ENCODE measurements at regions not wholly inside any gene's neighbourhood (a gene's known extent, or its start where the extent isn't known, plus 50 kb on each side); places are given as distances from the start of the nearest gene placed in this dataset.

- in situ Hi-C loops (cut with HindIII; ENCODE audit: extremely low pct_ligation_motif_present, low pct_unique_long_range_greater_than_20kb): no loop called here
- no peaks in the 10 kb centered on the region for H3K36me3 ChIP-seq (replicated peaks in 1 of 2; ENCODE audit: control insufficient read depth in 1 of 2, insufficient read depth in 2 of 2, low read length in 2 of 2)
- intact Hi-C loops (cut with micrococcal nuclease; ENCODE audit: unreplicated experiment): no loop called here
- no peak overlapping the region for H3K9ac ChIP-seq (ENCODE audit: insufficient read depth, low read depth, low read length)
- no peaks in the 10 kb centered on the region for H3K9me3 ChIP-seq (ENCODE audit: low read length)
- ChIA-PET CTCF (ENCODE audit: low intra/inter-chr PET ratio, low total read pairs) (no interaction called here), POLR2A (no interaction called here)
- TF ChIP-seq HOMEZ (CRISPR knock-in tag; IDR thresholded peaks at IDR 0.05; ENCODE audit: low read depth) (no peak), DMAP1 (CRISPR knock-in tag; IDR thresholded peaks at IDR 0.05) (no peak), SMAD9 (CRISPR knock-in tag; IDR thresholded peaks at IDR 0.05) (no peak), MYPOP (CRISPR knock-in tag; IDR thresholded peaks at IDR 0.05) (no peak), MAFK (conservative IDR thresholded peaks at IDR 0.05 in 1 of 2, IDR thresholded peaks at IDR 0.05 in 1 of 2; ENCODE audit: low read length in 2 of 2) (no peak), ZNF367 (CRISPR knock-in tag; IDR thresholded peaks at IDR 0.05; ENCODE audit: borderline replicate concordance) (no peak), IRX3 (CRISPR knock-in tag; IDR thresholded peaks at IDR 0.05; ENCODE audit: borderline replicate concordance, low read depth) (no peak), ZNF816 (CRISPR knock-in tag; IDR thresholded peaks at IDR 0.05; ENCODE audit: borderline replicate concordance) (no peak), BRCA1 (CRISPR knock-in tag; IDR thresholded peaks at IDR 0.05) (no peak), HMG20B (CRISPR knock-in tag; conservative IDR thresholded peaks at IDR 0.05) (no peak), IRF2 (CRISPR knock-in tag; IDR thresholded peaks at IDR 0.05) (no peak), WIZ (CRISPR knock-in tag; IDR thresholded peaks at IDR 0.05) (no peak), ZNF512 (CRISPR knock-in tag; IDR thresholded peaks at IDR 0.05) (no peak)
- H3K27me3 ChIP-seq (ENCODE audit: control insufficient read depth in 1 of 2, insufficient read depth in 2 of 2, low read length in 2 of 2): no peaks in the 10 kb centered on the region
- 2% methylated on average over 5 of the region's 5 CpGs for WGBS (ENCODE audit: low lambda C conversion rate)
- DNase-seq (ENCODE audit: low spot score) (no peak), ATAC-seq (no peak), FAIRE-seq (no peak)
- no peak overlapping the region for H3K27ac ChIP-seq (ENCODE audit: extremely low read length, insufficient read depth, low read length)
- H3K4me3 ChIP-seq (replicated peaks in 1 of 3; ENCODE audit: insufficient read depth in 1 of 3, low read depth in 2 of 3, low read length in 3 of 3): no peak overlapping the region
- no peaks in the 10 kb centered on the region for H4K20me1 ChIP-seq (ENCODE audit: insufficient read depth, low read length)
- no peaks in the 10 kb centered on the region for H3K4me1 ChIP-seq (ENCODE audit: insufficient read depth, low read length)
- no peaks in the 10 kb centered on the region for H3K79me2 ChIP-seq (ENCODE audit: insufficient read depth, low read length)
- H3K4me2 ChIP-seq (ENCODE audit: low read depth, low read length): no peak overlapping the region
- BruUV-seq (replicated peaks): no TSS peak
- H2AFZ ChIP-seq (ENCODE audit: low read length): no peak overlapping the region
These were observed 67.7 kb upstream of the ST8SIA4 start for GRCh38 chr5:100970646-100971255.
